ENCODE measurements at regions not wholly inside any gene's neighbourhood (a gene's known extent, or its start where the extent isn't known, plus 50 kb on each side); places are given as distances from the start of the nearest gene placed in this dataset.

DNA sequence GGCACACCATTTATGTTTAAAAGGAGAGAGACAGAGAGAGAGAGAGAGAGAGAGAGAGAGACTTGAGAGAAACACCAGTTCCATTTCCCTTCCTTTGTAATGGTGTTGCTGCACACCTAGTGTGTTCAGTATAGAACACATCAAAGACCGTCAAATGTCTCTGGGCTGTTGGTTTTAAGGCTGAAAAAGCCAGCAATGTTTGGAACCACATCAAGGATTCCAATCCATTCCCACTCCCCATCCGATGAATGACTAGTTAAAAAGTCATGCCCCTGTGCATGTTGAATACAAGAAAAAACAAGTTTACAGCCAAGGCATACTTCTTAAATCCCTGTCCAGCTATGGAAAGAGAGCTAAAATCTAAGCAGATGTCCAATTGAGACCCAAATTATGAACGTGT, 83.0 kb upstream of the IFNE start:
- no peak for DNase-seq

DNA sequence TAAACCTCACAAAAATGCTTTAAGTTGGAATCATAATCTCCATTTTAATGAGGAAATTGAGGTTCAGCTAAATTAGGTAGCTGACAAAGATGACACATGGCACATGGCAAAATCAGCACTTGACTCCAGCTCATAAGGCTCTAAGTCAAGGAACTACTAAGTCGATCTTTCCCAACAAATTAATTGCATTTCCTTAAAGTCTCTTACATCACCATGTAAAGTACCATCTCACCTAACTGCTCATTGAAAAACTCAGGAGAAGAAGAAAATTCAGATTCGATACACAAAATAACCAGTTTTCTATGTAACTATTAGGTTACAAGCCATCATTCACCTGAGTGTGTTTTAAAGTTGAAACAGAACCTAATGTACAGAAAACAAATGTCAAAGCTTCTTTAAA, 85.8 kb upstream of the IFNE start:
- no peak for DNase-seq

GRCh38 chr9:21568484-21568883, 86.4 kb upstream of the IFNE start:
- no peak for DNase-seq

- no peak for DNase-seq
Measured at GRCh38 chr9:21569721-21570120, 87.6 kb upstream of the IFNE start.

DNA sequence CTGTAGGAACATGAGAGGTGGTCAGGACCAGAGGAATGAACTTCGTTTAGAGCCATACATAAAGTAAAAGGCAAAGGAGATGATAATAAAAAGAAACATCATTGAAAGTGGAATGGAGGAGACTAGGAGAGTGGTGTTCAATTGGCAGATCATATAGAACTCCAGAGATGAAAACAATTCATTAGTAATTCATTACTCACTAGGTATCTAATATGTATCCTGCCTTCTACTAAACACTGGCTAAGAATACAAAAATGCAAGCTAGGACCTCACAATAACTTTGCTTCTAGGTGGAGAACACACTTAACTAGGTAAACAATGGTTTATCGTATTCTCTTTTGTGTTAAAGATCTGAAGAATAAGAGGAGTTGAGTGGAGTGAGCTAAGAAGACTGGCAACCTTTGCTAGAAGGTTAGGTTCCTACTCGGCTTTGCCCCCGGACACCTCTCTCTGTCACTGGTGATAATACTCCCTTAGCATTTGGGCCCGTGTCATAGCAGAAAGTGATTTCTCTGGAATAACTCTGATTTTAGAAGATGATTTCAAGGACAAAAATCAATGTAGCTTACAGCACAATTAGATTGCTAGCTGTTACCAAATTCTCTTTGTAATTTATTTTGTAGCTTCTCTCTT, 88.6 kb upstream of the IFNE start:
- DNase-seq, result no peak

- no peak for DNase-seq
Measured at GRCh38 chr9:21574261-21574660, 92.1 kb upstream of the IFNE start.

DNA sequence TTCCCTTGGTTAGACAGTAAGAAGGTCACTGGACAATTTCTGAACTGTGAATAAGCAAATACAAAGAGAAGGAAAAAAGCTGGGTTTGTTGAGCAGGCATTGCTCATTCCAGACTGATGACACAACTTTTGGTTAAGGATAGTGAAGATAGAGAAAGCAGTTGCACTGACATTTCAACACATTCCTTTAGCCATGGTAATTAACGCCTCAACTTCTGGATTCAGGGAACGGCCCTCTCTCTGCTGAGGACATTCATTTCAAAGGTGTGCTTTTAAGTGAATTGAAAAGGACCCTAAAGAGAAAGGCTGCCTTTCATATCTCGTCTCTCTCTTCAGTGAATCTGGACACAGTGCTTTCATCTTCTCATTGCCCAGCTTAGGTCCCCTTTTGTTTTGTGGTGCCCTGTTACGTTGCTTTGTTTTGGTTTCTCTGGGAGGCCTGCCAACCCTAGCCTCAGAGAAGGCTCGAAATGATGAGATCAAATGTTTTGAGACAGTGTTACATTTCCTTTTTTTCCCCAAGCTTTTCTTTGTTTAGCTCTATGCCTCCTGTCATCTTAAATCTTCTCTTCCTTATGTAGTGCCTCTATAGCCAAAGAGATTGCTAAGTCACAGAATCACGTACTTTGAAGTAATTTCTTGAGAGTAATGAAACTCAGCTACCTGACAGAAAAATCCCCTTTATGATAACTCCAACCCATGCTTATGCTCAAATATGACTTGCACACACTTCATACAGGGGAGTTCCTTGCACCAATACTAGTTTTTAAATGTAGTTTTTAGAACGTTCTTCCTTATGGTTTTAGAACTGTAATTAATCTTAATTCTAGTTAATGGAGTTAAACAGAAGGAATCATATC, 94.4 kb upstream of the IFNE start:
- peak; percentile 10 to 52 (median 29) for DNase-seq

- DNase-seq, result no peak
Measured at GRCh38 chr9:21579247-21579671, 97.1 kb upstream of the IFNE start.

- no peak for DNase-seq
Measured at GRCh38 chr9:21579743-21580142, 97.6 kb upstream of the IFNE start.

DNA sequence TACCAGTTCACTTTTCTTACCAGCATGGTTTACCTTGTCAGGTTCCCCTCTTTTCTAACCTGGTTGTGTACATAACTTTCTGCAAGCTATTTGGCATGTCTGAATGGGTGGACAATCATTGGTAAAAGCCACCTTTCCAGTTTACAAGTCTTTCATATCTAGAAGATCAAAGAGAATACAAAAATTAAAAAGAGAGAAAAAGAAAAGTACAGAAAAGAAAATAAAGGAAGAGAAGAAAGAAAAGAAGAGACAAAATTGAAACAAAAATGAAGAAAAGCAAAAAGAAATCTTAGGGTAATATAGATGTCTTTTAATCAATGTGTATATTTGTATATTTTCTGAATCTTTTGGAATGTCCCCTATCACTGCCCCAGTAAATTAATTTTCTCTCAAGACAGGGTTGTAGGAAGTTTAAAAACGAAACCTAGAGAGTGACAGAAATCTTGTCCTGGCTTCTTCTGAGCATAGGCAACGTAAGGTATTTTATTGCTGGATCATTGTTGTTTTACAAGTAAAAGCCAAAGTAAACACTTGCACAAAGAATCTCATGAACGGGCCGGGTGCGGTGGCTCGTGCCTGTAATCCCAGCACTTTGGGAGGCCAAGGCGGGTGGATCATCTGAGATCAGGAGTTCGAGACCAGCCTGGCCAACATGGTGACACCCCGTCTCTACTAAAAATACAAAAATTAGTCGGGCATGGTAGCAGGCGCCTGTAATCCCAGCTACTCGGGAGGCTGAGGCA, 98.7 kb upstream of the IFNE start:
- no peak for DNase-seq

GRCh38 chr9:21583628-21584377, 101.7 kb upstream of the IFNE start:
- DNase-seq, result no peak

DNA sequence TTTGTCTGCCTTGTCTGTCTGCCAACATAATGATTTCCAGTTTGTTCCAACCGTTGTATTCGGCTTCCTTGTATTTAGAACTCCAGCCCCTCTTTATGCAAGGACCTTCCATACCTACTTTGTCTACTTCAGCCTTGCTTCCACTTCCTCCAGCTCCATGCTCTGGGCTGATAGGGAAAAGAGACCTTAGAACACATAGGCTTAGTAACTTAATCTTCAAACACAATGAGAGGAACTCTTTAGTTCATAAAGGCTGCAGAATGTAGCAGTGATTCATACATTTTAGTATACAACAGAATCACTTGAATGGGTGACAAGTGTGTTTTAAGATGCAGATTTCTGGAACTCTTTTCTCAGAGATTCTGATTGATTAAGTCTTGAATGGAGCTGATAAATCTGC, 102.8 kb upstream of the IFNE start:
- DNase-seq, result no peak

DNA sequence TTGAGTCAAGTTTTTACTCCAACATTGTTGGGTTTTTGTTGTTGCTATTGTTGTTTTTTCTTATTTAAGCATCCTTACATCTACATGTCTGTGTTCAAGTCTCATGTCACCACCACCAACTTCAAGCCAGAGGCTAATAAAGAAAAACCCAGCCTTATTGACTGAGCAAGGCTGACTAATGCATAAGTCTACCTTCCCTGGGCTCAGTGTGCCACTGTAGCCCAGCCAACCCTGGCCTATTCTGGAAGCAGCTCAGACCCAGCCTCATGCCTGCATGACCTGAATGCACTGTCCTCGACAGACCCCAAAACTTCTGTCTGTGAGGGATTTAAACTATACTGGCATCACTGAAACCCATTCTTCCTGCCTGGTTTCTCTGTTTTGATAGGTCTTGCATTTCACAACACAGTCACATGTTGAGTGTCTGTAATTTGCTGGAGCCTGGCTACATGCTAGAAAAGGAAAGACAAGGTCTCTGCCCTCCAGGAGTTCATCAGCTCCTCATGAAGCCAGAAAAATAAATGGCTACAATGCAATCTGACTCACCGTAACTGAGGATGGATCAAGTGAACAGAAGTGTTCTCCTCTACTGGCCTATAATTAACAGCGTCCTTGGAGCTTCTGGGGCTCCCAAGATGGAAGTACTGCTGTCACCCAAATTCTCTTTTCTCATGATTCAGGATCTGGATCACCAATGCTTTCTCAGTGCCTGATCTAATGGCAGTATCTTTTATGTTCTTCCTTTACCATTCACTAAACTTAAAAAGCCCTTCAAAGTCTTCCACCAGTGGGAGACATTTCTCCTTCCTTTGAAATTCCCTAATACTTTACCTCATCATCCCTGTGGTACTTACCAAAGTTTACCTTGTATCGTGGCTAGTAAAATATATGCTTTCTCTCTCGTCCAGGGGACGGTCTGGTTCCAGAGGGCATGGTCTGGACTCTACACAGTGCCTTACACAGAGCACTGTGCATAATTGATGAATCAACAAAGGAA, 103.9 kb upstream of the IFNE start:
- no peak for DNase-seq

DNA sequence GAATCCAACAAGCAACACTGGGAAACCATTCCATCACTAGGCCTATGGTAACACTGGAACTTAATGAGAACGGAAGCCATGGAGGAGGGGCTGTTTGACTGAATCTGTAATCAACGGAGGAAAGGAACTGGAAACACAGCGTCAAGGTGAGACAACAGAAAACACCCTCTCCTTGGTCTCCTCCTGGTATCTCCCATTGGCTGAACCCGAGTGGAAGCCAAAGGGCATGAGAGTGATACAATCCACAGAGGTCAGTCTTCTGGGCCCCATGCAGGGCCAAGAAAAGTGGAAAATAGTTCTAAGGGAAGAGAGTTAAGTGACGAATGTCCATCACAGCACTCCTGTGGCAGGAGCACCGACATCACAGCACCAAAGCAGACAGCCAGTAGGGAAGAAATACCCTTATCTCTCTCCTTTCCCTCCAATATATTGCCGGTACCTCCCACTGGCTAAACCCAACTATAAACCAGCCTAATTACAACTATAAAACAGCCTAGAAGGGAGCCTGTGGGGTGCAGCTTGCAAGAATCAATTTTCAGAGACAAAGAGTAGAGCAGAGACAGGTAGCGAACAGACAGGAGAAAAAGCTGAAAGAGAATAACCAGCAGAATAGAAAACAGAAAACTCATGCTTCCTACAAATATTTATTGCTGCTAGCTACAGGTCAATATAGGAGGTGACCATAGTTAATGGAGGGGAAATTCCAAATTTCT, 107.4 kb upstream of the IFNE start:
- DNase-seq, result no peak

DNA sequence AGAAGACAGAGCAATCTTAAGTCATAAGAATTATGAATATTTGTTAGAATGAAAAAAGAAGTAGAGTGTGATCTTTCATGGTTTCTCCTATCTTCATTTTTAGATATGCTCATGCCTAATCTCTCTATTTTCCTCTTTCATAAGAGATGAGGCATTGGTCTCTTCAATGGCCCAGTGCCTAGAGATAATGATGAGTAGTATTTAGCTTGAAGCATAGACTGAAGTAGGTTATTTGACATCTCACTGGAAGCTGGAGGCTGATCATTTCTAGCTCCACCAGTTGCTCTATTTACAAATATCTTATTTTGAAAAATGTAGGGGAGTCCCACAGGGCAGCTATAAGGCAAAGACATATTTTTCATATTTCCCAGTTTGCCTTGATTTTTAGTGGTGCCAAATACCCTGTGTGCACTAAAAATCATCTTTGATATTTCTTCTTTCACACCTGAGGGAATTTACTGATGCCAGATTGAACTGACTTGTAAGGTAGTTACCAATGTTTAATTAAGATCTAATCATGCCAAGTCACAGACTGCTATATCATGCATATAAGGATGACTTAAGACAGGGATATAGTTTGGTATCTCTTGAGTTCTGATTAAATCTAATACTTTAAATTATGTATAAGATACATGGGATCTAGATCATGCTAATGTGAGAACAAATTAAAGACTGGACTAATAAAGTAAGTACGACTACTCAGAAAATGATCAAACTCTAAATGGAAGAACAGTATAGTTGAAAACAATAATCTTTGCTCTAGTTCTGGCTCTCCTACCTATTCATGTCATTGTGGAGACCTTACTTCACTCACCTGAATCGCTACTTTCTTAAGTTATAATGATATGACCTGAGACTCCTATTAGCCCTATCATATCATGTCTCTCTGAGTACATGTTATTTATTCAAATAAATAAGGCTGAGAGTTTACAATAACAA, 108.2 kb upstream of the IFNE start:
- peak in 1 of 3 donors; percentile 17 for DNase-seq

DNA sequence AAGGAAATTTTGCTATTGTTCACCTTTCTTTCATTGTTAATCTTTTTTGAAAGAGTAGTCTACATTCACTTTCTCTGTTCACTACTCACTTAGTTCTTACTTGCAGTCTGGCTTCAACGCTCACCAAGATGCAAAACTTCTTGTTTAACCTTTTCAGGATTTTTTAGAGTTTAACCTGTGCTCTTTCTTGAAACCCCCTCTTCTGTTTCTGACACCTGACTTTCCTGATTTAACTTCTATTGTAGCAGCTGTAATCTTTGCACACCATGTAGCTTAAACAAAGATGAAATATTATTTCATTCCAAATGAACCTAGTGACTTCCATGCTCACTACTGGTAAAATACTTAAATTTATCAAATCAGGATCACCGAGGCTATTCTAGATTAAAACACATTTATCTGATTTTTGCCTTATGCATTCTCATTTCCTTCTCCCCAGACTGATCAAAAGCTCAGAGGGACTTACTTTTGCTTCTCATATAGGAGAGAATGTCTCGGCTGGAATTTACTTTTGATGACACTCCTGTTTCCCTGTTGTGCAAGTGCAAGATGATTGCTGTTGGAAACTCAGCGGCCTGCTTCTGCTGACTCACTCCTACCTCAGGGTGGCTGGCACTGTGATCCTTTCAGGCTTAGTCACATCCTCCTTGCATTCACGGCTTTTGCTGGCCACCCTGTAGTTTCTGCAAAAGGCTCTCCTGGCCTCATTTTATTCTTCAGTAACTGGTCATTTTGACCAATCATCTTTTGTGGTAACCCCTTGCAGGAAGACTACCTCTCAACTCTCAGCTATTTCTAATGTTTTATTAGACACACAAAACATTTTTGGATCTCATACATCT, 109.3 kb upstream of the IFNE start:
- peak; percentile 92 to 97 (median 97) for DNase-seq

DNA sequence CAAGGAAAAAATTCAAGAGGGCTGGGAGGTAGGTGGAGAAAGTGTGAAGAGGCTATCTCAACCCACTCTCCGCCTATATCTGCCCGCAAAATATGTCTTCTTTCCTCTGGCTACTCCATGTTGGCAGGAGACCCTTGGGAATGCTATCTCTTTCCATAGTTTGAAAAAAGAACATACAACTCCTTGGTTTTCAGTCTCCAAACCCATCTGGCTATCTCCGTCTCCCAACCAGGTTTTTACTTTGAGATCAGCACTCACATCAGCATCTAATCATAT, 109.9 kb upstream of the IFNE start:
- no peak for DNase-seq

DNA sequence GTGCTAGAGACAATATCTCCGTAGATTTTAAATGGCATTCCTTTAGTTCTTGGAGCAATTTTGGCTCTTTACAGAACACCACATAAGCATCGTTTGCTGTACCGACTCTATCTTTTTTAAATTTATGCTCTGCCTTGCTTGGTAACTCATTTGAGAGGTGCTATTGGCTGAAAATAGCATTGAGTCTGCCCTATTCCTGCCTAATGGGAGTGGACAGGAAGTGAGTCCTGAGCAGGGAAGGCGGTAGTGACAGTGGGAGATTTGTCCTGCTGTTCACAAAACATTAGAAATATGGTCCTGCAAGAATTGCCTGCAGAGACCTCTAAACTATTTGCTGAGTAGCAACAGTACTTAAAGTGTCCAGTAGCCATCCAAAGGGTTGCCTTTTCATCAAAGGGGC, 115.2 kb upstream of the IFNE start:
- DNase-seq, result no peak

GRCh38 chr9:21598749-21599148, 116.6 kb upstream of the IFNE start:
- no peak for DNase-seq
